Endodermal cell (in vitro differentiated cells): ENCODE measurements at regions not wholly inside any gene's neighbourhood (a gene's known extent, or its start where the extent isn't known, plus 50 kb on each side); places are given as distances from the start of the nearest gene placed in this dataset.

Experiments
- DNase-seq: peaks from one replicate; pipeline ENCODE4 v3.0.0-alpha.2; 2017
- H3K27ac ChIP-seq: 2 replicates; pipeline ENCODE4 v1.5.1; 2013; ENCODE audit warnings: mild to moderate bottlenecking, low read depth, low read length, moderate library complexity
- H3K27me3 ChIP-seq: 2 replicates; pipeline ENCODE4 v1.6.1; 2013; ENCODE audit warnings: mild to moderate bottlenecking, low read length, moderate library complexity; ENCODE audit not compliant: insufficient read depth, control insufficient read depth, poor library complexity, severe bottlenecking
- H3K36me3 ChIP-seq: 2 replicates; pipeline ENCODE4 v1.7.0; 2013; ENCODE audit warnings: mild to moderate bottlenecking, low read length, moderate library complexity; ENCODE audit not compliant: control insufficient read depth, insufficient read depth
- H3K4me1 ChIP-seq: one replicate; pipeline ENCODE4 v1.7.0; 2013; ENCODE audit warnings: low read length; ENCODE audit not compliant: control insufficient read depth, insufficient read depth
- H3K4me3 ChIP-seq: 2 replicates; pipeline ENCODE4 v1.5.1; 2013; ENCODE audit warnings: mild to moderate bottlenecking, low read length, moderate library complexity
- H3K9ac ChIP-seq: 2 replicates; pipeline ENCODE4 v1.6.1; 2013; ENCODE audit warnings: mild to moderate bottlenecking, low read length, moderate library complexity; ENCODE audit not compliant: poor library complexity, severe bottlenecking; ENCODE audit errors: extremely low read depth
- H3K9me3 ChIP-seq: 2 replicates; pipeline ENCODE4 v1.6.1; 2013; ENCODE audit warnings: mild to moderate bottlenecking, low read length, moderate library complexity; ENCODE audit not compliant: control insufficient read depth
- H3K27ac Mint-ChIP-seq: 2 replicates; pipeline ENCODE4 v1.8.0; 2020; ENCODE audit warnings: mixed read lengths
- H3K27me3 Mint-ChIP-seq: 2 replicates; pipeline ENCODE4 v1.8.0; 2021; ENCODE audit warnings: mild to moderate bottlenecking, mixed read lengths; ENCODE audit not compliant: insufficient read depth
- H3K36me3 Mint-ChIP-seq: 2 replicates; pipeline ENCODE4 v1.8.0; 2020; ENCODE audit warnings: low read depth, mixed read lengths
- H3K4me1 Mint-ChIP-seq: 2 replicates; pipeline ENCODE4 v1.8.0; 2020; ENCODE audit warnings: mixed read lengths
- H3K4me3 Mint-ChIP-seq: 2 replicates; pipeline ENCODE4 v1.8.0; 2020; ENCODE audit warnings: mild to moderate bottlenecking, moderate library complexity, mixed read lengths
- H3K9me3 Mint-ChIP-seq: 2 replicates; pipeline ENCODE4 v1.8.0; 2020; ENCODE audit warnings: mild to moderate bottlenecking, mixed read lengths
- WGBS, 2 experiments: methylation state at CpG; one replicate each; pipeline versions ENCODE4 v1.1.5 to v1.1.7; 2013; ENCODE audit warnings: missing lambda C conversion rate in 2 of 2, mixed read lengths in 1 of 2; ENCODE audit not compliant: insufficient coverage in 1 of 2, insufficient read length in 1 of 2; 5-methylcytosine and 5-hydroxymethylcytosine counted together
- TF ChIP-seq, protein P1 (sequence below): fragments of 200-600 bp; sonication (generic); conservative IDR thresholded peaks from 2 replicates; pipeline ENCODE4 v1.5.0; 2021; ENCODE audit warnings: antibody characterized with exemption, mild to moderate bottlenecking

GRCh38 chr1:189941922-189942321 is 535.7 kb downstream of the BRINP3 start:
- no peak overlapping the region for H3K27ac ChIP-seq
- H3K4me1 Mint-ChIP-seq: no peaks in the 10 kb centered on the region
- no peak for DNase-seq
- H3K27me3 Mint-ChIP-seq: no peaks in the 10 kb centered on the region
- WGBS, 2 experiments: 100% methylated on average over 1 of the region's 1 CpG; no CpG with 5 or more reads in 1 of the 2 experiments
- no peaks in the 10 kb centered on the region for H3K36me3 ChIP-seq
- no peaks in the 10 kb centered on the region for H3K9me3 ChIP-seq
- no peaks in the 10 kb centered on the region for H3K36me3 Mint-ChIP-seq
- H3K9ac ChIP-seq: no peak overlapping the region
- H3K4me3 ChIP-seq: no peak overlapping the region
- H3K4me3 Mint-ChIP-seq: no peak overlapping the region
- no peaks in the 10 kb centered on the region for H3K9me3 Mint-ChIP-seq
- no peak overlapping the region for H3K27ac Mint-ChIP-seq
- H3K4me1 ChIP-seq: no peaks in the 10 kb centered on the region
- TF ChIP-seq, protein P1, sequence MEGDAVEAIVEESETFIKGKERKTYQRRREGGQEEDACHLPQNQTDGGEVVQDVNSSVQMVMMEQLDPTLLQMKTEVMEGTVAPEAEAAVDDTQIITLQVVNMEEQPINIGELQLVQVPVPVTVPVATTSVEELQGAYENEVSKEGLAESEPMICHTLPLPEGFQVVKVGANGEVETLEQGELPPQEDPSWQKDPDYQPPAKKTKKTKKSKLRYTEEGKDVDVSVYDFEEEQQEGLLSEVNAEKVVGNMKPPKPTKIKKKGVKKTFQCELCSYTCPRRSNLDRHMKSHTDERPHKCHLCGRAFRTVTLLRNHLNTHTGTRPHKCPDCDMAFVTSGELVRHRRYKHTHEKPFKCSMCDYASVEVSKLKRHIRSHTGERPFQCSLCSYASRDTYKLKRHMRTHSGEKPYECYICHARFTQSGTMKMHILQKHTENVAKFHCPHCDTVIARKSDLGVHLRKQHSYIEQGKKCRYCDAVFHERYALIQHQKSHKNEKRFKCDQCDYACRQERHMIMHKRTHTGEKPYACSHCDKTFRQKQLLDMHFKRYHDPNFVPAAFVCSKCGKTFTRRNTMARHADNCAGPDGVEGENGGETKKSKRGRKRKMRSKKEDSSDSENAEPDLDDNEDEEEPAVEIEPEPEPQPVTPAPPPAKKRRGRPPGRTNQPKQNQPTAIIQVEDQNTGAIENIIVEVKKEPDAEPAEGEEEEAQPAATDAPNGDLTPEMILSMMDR: no peak
- no peaks in the 10 kb centered on the region for H3K27me3 ChIP-seq

DNA sequence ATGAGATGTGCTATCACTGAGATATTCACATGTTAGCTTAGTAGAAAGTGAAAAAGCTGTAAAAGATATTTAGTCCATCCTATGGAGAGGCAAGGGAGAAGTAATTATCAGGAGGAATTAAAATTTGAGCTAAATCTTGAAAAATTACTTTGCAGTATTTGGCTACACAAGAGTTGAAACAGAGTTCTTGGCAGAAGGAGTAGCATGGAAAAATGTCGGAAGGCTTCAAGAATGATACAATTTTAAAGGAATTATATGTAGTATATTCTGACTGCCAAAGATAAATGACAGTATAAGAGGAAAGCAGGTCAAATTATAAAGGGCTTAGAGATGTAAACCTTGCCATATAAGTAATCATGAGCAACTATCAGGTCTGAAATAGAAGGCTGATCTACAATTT is 518.9 kb downstream of the BRINP3 start:
- Histone ChIP-seq H3K27me3 (no peaks in the 10 kb centered on the region), H3K9me3 (no peaks in the 10 kb centered on the region), H3K4me3 (no peak overlapping the region), H3K36me3 (no peaks in the 10 kb centered on the region), H3K4me1 (no peaks in the 10 kb centered on the region), H3K9ac (no peak overlapping the region), H3K27ac (no peak overlapping the region)
- no peaks in the 10 kb centered on the region for H3K9me3 Mint-ChIP-seq
- no peaks in the 10 kb centered on the region for H3K27me3 Mint-ChIP-seq
- 89 to 96% methylated on average over 1 of the region's 1 CpG for WGBS, 2 experiments
- no peak overlapping the region for H3K27ac Mint-ChIP-seq
- peaks cover 5% of the 10 kb centered on the region for H3K4me1 Mint-ChIP-seq
- H3K4me3 Mint-ChIP-seq: no peak overlapping the region
- H3K36me3 Mint-ChIP-seq: no peaks in the 10 kb centered on the region
- DNase-seq: no peak
- TF ChIP-seq, protein P1: no peak

DNA sequence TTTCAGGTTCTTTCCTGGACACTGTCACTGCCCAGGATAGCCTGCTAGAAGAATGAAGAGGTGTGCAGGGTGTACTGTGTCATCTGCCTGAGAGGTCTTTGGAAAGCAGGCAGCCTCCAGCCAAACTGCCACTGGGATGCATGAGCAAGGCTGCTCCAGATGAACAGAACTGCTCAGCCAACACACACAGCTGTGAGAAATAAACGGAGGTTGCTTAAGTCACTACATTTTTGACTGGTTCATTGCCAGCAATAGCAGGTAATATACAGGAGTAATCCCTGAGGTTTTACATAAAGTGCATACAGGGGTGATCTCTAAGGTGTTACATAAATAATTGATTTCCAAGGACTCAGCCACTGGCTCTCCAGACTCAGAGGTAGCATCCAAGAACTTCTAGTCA is 516.9 kb downstream of the BRINP3 start:
- TF ChIP-seq, protein P1: no peak
- Mint-ChIP-seq H3K27me3 (no peaks in the 10 kb centered on the region), H3K4me1 (no peaks in the 10 kb centered on the region), H3K27ac (no peak overlapping the region), H3K36me3 (no peaks in the 10 kb centered on the region), H3K9me3 (no peaks in the 10 kb centered on the region), H3K4me3 (no peak overlapping the region)
- DNase-seq: no peak
- Histone ChIP-seq H3K4me3 (no peak overlapping the region), H3K27me3 (no peaks in the 10 kb centered on the region), H3K4me1 (no peaks in the 10 kb centered on the region), H3K27ac (no peak overlapping the region), H3K9ac (no peak overlapping the region), H3K36me3 (no peaks in the 10 kb centered on the region), H3K9me3 (no peaks in the 10 kb centered on the region)
- 84 to 91% methylated on average over 1 of the region's 1 CpG for WGBS, 2 experiments
